ENCODE measurements at regions not wholly inside any gene's neighbourhood (a gene's known extent, or its start where the extent isn't known, plus 50 kb on each side); places are given as distances from the start of the nearest gene placed in this dataset.

GRCh38 chr7:125241548-125241947 lies 311.9 kb upstream of the POT1 start:
- TF ChIP-seq CTCF (IDR thresholded peaks at IDR 0.05 in 4 of 5, conservative IDR thresholded peaks at IDR 0.05 in 1 of 5) (no peak), POLR2A (IDR thresholded peaks at IDR 0.05) (no peak)

Measured in gastrocnemius medialis (tissue), 4 donors.